ENCODE measurements at regions not wholly inside any gene's neighbourhood (a gene's known extent, or its start where the extent isn't known, plus 50 kb on each side); places are given as distances from the start of the nearest gene placed in this dataset.

DNA sequence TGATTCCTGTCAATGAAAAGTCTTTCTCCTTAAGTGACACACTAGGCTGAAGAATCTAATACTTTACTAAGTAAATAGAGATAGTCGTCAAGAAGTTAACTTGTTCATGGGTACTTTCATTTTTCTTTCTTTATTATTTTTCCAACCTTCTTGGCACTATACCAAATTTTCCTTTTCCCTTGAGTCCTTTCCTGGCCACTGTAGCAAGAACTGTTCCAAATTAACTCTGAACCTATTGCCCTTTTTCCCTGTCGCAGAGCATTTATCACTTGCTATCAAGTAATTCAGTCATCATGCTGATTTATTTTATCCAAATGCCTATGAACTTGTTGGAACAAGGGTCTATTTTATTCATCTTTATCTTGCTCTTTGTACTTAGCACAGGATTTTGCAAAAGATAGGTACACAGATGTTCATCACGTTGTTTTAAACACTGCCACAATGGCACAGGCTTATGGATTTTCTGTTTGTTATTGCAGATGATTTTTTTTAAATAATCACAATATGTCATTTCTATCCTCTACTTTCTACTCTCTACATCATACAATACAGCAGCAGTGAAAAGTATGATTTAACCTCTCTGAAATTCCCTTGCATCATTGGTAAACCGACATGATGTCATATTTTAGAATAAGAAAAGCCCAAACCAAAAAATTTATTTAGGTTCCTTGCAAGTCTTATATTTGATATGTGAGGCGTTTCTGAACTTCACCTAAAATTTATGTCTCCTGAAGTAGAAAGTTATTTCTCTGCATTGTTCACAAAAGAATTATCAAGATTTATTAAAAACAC, 2352.3 kb downstream of the PCDH7 start:
- Histone ChIP-seq H3K9ac (ENCODE audit: low read depth, low read length) (no peak overlapping the region), H3K36me3 (ENCODE audit: control insufficient read depth, insufficient read depth, low read length) (no peaks in the 10 kb centered on the region), H3K9me3 (ENCODE audit: control insufficient read depth, insufficient read depth, low read length) (peaks cover 4% of the 10 kb centered on the region), H3K4me1 (ENCODE audit: control insufficient read depth, insufficient read depth, low read length) (no peaks in the 10 kb centered on the region), H3K27me3 (ENCODE audit: control insufficient read depth, insufficient read depth, low read length) (no peaks in the 10 kb centered on the region), H3K4me3 (ENCODE audit: low read depth, low read length) (no peak overlapping the region)

DNA sequence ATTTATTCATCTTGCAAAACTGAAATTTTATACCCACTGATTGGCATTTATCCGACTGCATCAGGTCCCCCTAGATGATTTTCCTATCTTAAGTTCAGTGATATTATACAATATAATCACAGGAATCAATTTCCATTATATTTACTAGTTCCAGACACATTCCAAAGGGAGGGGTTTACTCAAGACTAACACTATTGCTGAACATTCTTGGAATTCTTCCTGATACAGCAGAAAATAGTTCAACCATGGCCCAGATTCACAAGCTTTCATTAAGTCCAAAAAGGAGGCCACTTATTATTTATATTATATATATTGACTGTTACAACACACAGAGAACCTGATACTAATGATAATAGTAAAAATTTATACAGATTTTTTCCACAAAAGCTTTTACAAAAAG, 2353.6 kb downstream of the PCDH7 start:
- no peak overlapping the region for H3K4me3 ChIP-seq (ENCODE audit: low read depth, low read length)
- peaks cover 4% of the 10 kb centered on the region for H3K9me3 ChIP-seq (ENCODE audit: control insufficient read depth, insufficient read depth, low read length)
- no peaks in the 10 kb centered on the region for H3K36me3 ChIP-seq (ENCODE audit: control insufficient read depth, insufficient read depth, low read length)
- no peaks in the 10 kb centered on the region for H3K4me1 ChIP-seq (ENCODE audit: control insufficient read depth, insufficient read depth, low read length)
- no peak overlapping the region for H3K9ac ChIP-seq (ENCODE audit: low read depth, low read length)
- H3K27me3 ChIP-seq (ENCODE audit: control insufficient read depth, insufficient read depth, low read length) = no peaks in the 10 kb centered on the region

DNA sequence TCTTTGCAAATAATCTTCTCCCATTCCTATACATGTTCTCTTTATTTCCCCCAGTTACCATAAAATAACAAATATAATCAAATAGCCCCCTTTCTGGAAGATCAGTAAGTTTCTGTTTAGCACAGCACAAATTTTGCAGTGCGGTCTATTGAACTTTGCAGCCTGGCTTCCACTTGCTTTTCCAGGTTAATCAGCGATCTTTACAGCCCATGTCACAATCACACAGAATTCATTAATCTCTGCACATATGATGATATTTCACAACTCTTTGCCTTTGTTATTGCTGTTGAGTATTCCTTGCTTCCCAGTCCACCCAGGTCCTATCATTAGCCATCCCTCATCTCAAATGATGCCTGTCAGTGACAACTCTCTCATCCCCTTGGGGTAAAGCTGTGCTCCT, 2358.0 kb downstream of the PCDH7 start:
- Histone ChIP-seq H3K27me3 (ENCODE audit: control insufficient read depth, insufficient read depth, low read length) (no peaks in the 10 kb centered on the region), H3K9me3 (ENCODE audit: control insufficient read depth, insufficient read depth, low read length) (no peaks in the 10 kb centered on the region), H3K36me3 (ENCODE audit: control insufficient read depth, insufficient read depth, low read length) (no peaks in the 10 kb centered on the region)

DNA sequence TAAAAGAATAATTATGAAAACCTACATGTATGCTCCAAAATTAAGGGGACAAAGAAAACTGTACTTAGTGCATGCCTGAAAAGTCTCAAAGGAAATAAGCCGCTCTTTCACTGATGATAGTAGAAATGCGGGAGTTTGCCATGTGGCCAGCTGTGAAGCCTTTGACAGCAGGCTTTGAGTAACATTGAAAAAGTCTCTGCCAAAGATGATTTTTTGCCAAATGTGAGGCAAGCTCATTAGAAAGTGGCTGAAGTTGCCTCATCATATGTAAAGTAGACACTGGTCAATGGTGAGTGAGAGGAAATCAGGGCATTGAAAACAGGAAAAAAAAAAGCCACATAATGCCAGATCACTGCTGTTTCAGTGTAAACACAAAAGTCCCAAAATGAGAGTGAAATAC, 2360.1 kb downstream of the PCDH7 start:
- Histone ChIP-seq H3K9me3 (ENCODE audit: control insufficient read depth, insufficient read depth, low read length) (no peaks in the 10 kb centered on the region), H3K9ac (ENCODE audit: low read depth, low read length) (no peak overlapping the region), H3K36me3 (ENCODE audit: control insufficient read depth, insufficient read depth, low read length) (no peaks in the 10 kb centered on the region), H3K4me1 (ENCODE audit: control insufficient read depth, insufficient read depth, low read length) (no peaks in the 10 kb centered on the region), H3K4me3 (ENCODE audit: low read depth, low read length) (no peak overlapping the region), H3K27me3 (ENCODE audit: control insufficient read depth, insufficient read depth, low read length) (no peaks in the 10 kb centered on the region)

More for the DNA sequence above, 2358.0 kb downstream of the PCDH7 start:
- no peak overlapping the region for H3K4me3 ChIP-seq (ENCODE audit: low read depth, low read length)
- H3K4me1 ChIP-seq (ENCODE audit: control insufficient read depth, insufficient read depth, low read length) = no peaks in the 10 kb centered on the region
- H3K9ac ChIP-seq (ENCODE audit: low read depth, low read length) = no peak overlapping the region

DNA sequence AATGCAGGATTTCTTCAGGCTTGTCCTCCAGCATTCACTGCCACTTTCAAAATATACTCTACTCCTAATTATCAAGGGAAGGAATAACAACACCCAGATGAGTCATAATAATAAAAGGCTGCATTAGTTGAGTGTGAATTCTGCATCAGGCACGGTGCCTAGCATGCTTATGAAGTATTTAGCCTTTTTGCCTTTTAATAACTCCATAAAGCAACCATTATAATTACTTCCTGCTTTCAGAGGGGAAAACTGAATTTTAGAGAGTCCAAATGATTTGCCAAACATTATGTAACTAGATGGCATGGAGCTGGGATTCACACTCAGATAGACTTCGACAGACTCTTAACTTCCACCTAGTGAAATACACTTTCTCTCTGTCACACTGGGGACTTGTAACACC, 2365.5 kb downstream of the PCDH7 start:
- Histone ChIP-seq H3K27me3 (ENCODE audit: control insufficient read depth, insufficient read depth, low read length) (no peaks in the 10 kb centered on the region), H3K4me1 (ENCODE audit: control insufficient read depth, insufficient read depth, low read length) (no peaks in the 10 kb centered on the region), H3K9ac (ENCODE audit: low read depth, low read length) (no peak overlapping the region), H3K36me3 (ENCODE audit: control insufficient read depth, insufficient read depth, low read length) (no peaks in the 10 kb centered on the region), H3K9me3 (ENCODE audit: control insufficient read depth, insufficient read depth, low read length) (no peaks in the 10 kb centered on the region), H3K4me3 (ENCODE audit: low read depth, low read length) (no peak overlapping the region)

DNA sequence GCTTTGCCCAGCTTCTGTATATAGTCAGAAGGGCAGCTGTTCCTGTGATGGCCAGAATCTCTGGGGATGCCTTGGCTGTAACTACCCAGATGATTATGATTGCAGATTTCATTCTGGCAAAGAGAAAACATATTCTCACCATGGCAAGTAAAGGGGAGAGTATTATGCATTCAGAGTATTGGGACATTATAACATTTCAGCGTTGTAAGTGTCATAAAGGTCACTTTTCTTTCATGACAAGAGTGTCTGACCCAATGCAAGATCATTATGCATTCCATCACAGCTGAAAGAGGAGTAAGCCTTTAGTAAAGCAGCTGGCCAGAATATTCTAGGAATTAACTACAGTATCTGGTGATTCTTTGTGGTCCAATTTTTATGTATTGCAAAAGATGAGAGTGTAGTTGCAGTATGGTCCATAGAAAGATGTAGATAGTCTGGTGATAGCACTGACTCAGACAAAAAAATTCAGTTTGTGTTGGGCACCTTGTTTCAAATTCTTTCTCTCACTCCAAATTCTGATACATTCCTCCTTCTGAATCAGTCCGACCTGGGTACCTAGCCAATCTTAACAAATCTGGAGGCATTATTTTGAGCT, 2366.3 kb downstream of the PCDH7 start:
- Histone ChIP-seq H3K9ac (ENCODE audit: low read depth, low read length) (no peak overlapping the region), H3K27me3 (ENCODE audit: control insufficient read depth, insufficient read depth, low read length) (no peaks in the 10 kb centered on the region), H3K36me3 (ENCODE audit: control insufficient read depth, insufficient read depth, low read length) (no peaks in the 10 kb centered on the region), H3K4me1 (ENCODE audit: control insufficient read depth, insufficient read depth, low read length) (no peaks in the 10 kb centered on the region), H3K4me3 (ENCODE audit: low read depth, low read length) (no peak overlapping the region), H3K9me3 (ENCODE audit: control insufficient read depth, insufficient read depth, low read length) (no peaks in the 10 kb centered on the region)

DNA sequence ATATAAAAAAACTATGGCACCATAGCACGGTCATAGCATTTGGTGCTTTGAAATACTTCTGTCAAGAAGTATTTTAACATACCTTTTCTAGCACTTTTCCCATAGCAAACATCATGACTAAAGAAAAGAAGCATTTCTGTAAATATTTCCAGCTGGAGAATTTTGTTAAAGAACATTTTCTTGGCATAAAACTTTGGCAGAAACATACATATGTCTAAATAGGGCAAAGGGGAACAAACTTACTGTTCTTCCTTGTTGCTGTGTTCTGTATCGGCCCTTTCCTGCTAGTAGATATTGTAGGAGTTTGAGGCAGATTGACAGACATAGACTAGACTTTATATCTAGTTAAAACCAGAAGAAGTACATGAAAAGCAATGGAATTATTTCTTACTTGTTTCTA, 2368.5 kb downstream of the PCDH7 start:
- H3K4me1 ChIP-seq (ENCODE audit: control insufficient read depth, insufficient read depth, low read length) = no peaks in the 10 kb centered on the region
- H3K4me3 ChIP-seq (ENCODE audit: low read depth, low read length) = no peak overlapping the region
- no peaks in the 10 kb centered on the region for H3K27me3 ChIP-seq (ENCODE audit: control insufficient read depth, insufficient read depth, low read length)
- H3K36me3 ChIP-seq (ENCODE audit: control insufficient read depth, insufficient read depth, low read length) = no peaks in the 10 kb centered on the region
- no peak overlapping the region for H3K9ac ChIP-seq (ENCODE audit: low read depth, low read length)
- H3K9me3 ChIP-seq (ENCODE audit: control insufficient read depth, insufficient read depth, low read length) = no peaks in the 10 kb centered on the region

DNA sequence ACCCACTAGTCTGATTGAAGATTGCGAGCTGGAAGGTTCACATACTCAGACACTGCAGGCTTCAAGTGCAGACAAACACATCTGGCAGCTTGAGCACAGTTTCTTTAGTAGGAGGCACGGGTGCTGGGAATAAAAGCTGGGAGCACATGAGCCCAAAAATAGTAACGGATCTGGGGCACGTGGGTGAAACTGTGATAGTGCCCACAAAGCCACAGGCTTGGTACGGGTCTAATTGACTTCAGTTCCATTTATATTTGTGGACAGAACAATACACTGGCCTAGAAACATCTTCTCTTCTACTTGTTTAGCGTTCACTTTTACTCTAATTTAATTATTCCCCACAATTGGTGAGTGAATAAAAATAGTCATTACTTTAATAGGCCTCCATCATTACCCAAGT, 2370.7 kb downstream of the PCDH7 start:
- H3K9me3 ChIP-seq (ENCODE audit: control insufficient read depth, insufficient read depth, low read length) = no peaks in the 10 kb centered on the region
- no peak overlapping the region for H3K9ac ChIP-seq (ENCODE audit: low read depth, low read length)
- no peaks in the 10 kb centered on the region for H3K27me3 ChIP-seq (ENCODE audit: control insufficient read depth, insufficient read depth, low read length)
- no peak overlapping the region for H3K4me3 ChIP-seq (ENCODE audit: low read depth, low read length)
- H3K36me3 ChIP-seq (ENCODE audit: control insufficient read depth, insufficient read depth, low read length) = no peaks in the 10 kb centered on the region
- H3K4me1 ChIP-seq (ENCODE audit: control insufficient read depth, insufficient read depth, low read length) = no peaks in the 10 kb centered on the region

DNA sequence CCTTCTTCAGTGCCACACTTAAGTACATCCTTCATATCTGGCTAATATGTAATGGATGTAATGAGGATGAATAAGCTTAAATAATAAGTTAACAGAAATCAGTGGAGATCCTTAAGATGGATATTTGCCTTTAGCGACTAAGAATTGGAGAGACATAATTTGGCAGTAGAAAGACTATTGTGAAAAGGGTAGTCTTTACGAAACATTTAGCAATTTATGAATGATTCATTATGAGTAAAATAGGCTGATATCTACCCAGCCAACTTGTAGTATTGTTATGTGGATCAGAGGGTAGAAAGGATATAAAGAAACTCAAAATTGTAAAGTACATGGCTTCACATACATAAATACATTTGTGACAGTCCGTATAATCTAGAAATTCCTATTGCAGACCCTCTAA, 2371.8 kb downstream of the PCDH7 start:
- H3K4me3 ChIP-seq (ENCODE audit: low read depth, low read length) = no peak overlapping the region

DNA sequence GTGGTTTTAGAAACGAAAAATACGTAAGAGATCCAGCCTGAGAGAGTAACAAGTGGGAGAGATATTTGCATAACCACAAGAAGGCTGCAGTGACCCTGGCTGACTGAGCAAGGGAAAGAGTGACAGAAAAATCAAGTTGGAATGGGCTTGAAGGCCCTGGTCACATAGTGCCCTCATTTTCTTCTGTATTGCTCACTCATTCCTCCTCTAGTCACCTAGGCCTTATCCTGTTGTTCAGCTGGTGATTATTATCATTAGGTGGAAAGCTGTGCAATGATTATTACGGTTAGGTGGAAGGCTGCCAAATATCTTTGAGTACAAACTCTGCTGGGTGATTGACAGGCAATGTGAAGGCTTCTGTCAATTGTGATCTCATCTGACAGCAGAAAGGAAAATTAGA, 2384.1 kb downstream of the PCDH7 start:
- no peak overlapping the region for H3K4me3 ChIP-seq (ENCODE audit: low read depth, low read length)
- H3K27me3 ChIP-seq (ENCODE audit: control insufficient read depth, insufficient read depth, low read length) = no peaks in the 10 kb centered on the region
- H3K9ac ChIP-seq (ENCODE audit: low read depth, low read length) = no peak overlapping the region
- H3K4me1 ChIP-seq (ENCODE audit: control insufficient read depth, insufficient read depth, low read length) = no peaks in the 10 kb centered on the region
- no peaks in the 10 kb centered on the region for H3K36me3 ChIP-seq (ENCODE audit: control insufficient read depth, insufficient read depth, low read length)
- H3K9me3 ChIP-seq (ENCODE audit: control insufficient read depth, insufficient read depth, low read length) = no peaks in the 10 kb centered on the region

More for the DNA sequence above, 2371.8 kb downstream of the PCDH7 start:
- no peaks in the 10 kb centered on the region for H3K9me3 ChIP-seq (ENCODE audit: control insufficient read depth, insufficient read depth, low read length)
- no peaks in the 10 kb centered on the region for H3K27me3 ChIP-seq (ENCODE audit: control insufficient read depth, insufficient read depth, low read length)
- H3K9ac ChIP-seq (ENCODE audit: low read depth, low read length) = no peak overlapping the region
- no peaks in the 10 kb centered on the region for H3K36me3 ChIP-seq (ENCODE audit: control insufficient read depth, insufficient read depth, low read length)
- H3K4me1 ChIP-seq (ENCODE audit: control insufficient read depth, insufficient read depth, low read length) = no peaks in the 10 kb centered on the region

DNA sequence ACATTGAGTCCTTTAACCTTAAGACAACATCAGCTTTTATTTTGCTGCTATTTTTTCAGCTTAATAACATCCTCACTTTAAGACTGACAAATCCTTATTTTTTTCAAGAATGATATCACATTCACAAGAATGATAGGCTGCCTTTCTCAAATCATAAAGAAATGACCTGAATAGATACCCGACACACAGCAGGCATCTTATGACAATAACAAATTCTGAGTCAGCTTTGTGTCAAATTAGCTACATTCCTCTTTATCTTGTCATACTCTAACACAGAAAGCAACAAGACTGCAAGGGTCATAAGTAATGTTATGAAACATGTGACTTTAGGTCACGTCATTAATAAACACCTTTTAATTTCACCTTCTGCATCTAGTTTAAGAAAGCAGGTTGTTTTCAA, 2387.6 kb downstream of the PCDH7 start:
- Histone ChIP-seq H3K4me3 (ENCODE audit: low read depth, low read length) (no peak overlapping the region), H3K36me3 (ENCODE audit: control insufficient read depth, insufficient read depth, low read length) (no peaks in the 10 kb centered on the region), H3K4me1 (ENCODE audit: control insufficient read depth, insufficient read depth, low read length) (no peaks in the 10 kb centered on the region), H3K9ac (ENCODE audit: low read depth, low read length) (no peak overlapping the region), H3K9me3 (ENCODE audit: control insufficient read depth, insufficient read depth, low read length) (no peaks in the 10 kb centered on the region), H3K27me3 (ENCODE audit: control insufficient read depth, insufficient read depth, low read length) (no peaks in the 10 kb centered on the region)

DNA sequence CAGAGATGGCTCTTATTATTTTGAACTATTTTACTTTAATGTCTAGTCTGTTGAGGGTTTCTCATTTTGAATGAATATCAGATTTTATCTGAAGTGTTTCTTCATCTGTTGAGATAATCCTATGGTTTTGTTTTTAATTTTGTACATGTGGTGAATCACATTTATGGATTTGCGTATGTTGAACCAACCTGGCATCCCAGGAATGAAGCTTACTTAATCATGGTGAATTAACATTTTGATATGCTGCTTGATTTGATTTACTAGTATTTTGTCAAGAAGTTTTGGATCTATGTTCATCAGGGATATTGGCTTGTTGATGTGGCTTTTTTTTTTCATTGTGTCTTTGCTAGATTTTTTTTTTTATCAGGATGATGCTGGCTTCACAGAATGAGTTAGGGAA, 2390.9 kb downstream of the PCDH7 start:
- Histone ChIP-seq H3K4me3 (ENCODE audit: low read depth, low read length) (no peak overlapping the region), H3K36me3 (ENCODE audit: control insufficient read depth, insufficient read depth, low read length) (no peaks in the 10 kb centered on the region), H3K4me1 (ENCODE audit: control insufficient read depth, insufficient read depth, low read length) (no peaks in the 10 kb centered on the region), H3K27me3 (ENCODE audit: control insufficient read depth, insufficient read depth, low read length) (no peaks in the 10 kb centered on the region), H3K9ac (ENCODE audit: low read depth, low read length) (no peak overlapping the region), H3K9me3 (ENCODE audit: control insufficient read depth, insufficient read depth, low read length) (no peaks in the 10 kb centered on the region)
